Activated T-cell treated with anti-CD3 and anti-CD28 coated beads, Interleukin-2, amount 50 U/mL, for 24 hours (primary cell): ENCODE measurements at regions not wholly inside any gene's neighbourhood (a gene's known extent, or its start where the extent isn't known, plus 50 kb on each side); places are given as distances from the start of the nearest gene placed in this dataset.
A peak's percentile ranks its signal among the peaks of the same experiment; 100 is the strongest.

Experiments used
- DNase-seq: peaks from one replicate; pipeline ENCODE4 v3.0.0-alpha.2; 2020
- H3K27ac Mint-ChIP-seq: 2 replicates; pipeline ENCODE4 v1.8.0; 2020; ENCODE audit warnings: mild to moderate bottlenecking, mixed read lengths
- H3K27me3 Mint-ChIP-seq: 2 replicates; pipeline ENCODE4 v1.8.0; 2020; ENCODE audit warnings: mixed read lengths
- H3K36me3 Mint-ChIP-seq: 2 replicates; pipeline ENCODE4 v1.8.0; 2020; ENCODE audit warnings: low read depth, mixed read lengths
- H3K4me1 Mint-ChIP-seq: 2 replicates; pipeline ENCODE4 v1.8.0; 2020; ENCODE audit warnings: low read depth, mixed read lengths
- H3K4me3 Mint-ChIP-seq: 2 replicates; pipeline ENCODE4 v1.8.0; 2020; ENCODE audit warnings: mild to moderate bottlenecking, moderate library complexity, mixed read lengths
- H3K9me3 Mint-ChIP-seq: 2 replicates; pipeline ENCODE4 v1.8.0; 2020; ENCODE audit warnings: mixed read lengths

- Mint-ChIP-seq H3K4me1 (no peaks in the 10 kb centered on the region), H3K4me3 (no peak overlapping the region), H3K9me3 (no peaks in the 10 kb centered on the region), H3K36me3 (no peaks in the 10 kb centered on the region), H3K27me3 (no peaks in the 10 kb centered on the region), H3K27ac (no peak overlapping the region)
- DNase-seq = no peak
Observed at GRCh38 chr12:11568762-11569478, 80.6 kb upstream of the ETV6 start.

DNA sequence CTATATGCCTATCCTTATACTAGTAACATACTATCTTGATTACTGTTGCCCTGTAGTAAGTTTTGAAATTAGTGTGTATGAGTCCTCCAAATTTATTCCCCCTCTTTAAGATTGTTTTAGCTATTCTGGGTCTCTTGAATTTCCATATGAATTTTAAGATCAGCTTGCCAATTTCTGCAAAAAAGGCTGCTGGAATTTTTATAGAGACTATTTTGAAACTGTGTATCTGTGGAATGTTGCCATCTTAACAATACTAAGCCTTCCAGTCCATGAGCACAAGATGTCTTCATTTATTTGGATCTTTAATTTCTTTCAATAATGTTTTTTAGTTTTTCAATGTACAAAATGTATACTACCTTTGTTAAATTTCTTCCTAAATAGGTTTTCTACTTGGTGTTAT is 79.8 kb upstream of the ETV6 start:
- Mint-ChIP-seq H3K4me3 (no peak overlapping the region), H3K9me3 (no peaks in the 10 kb centered on the region), H3K27ac (no peak overlapping the region), H3K4me1 (no peaks in the 10 kb centered on the region), H3K27me3 (no peaks in the 10 kb centered on the region), H3K36me3 (no peaks in the 10 kb centered on the region)
- DNase-seq = no peak

GRCh38 chr12:11573880-11574279 is 75.6 kb upstream of the ETV6 start:
- Mint-ChIP-seq H3K4me3 (no peak overlapping the region), H3K4me1 (peaks cover 14% of the 10 kb centered on the region), H3K27me3 (no peaks in the 10 kb centered on the region), H3K27ac (no peak overlapping the region), H3K36me3 (no peaks in the 10 kb centered on the region), H3K9me3 (no peaks in the 10 kb centered on the region)
- no peak for DNase-seq

DNA sequence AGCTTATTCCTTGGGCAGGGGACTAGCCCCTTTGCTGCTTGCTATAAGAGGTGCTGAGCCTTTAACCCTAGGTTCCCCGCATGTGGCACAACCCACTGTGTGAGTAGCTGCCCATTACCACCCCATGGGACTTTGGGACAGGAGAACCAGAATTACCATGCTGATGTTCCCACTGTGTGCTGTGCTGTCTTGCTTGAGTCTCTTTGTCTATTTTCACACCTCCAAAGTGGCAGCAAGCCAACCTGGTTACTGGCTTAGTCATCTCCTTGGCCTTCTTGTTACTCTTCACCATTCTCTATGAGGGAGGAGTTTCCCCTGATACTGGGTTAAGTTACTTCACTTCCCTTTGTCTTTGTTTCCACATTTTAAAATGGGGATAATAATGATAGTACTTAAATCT is 73.4 kb upstream of the ETV6 start:
- Mint-ChIP-seq H3K9me3 (no peaks in the 10 kb centered on the region), H3K4me1 (peaks cover 17% of the 10 kb centered on the region), H3K4me3 (no peak overlapping the region), H3K27ac (no peak overlapping the region), H3K27me3 (no peaks in the 10 kb centered on the region), H3K36me3 (no peaks in the 10 kb centered on the region)
- no peak for DNase-seq

GRCh38 chr12:11577658-11578260 is 71.7 kb upstream of the ETV6 start:
- no peak overlapping the region for H3K27ac Mint-ChIP-seq
- H3K36me3 Mint-ChIP-seq = no peaks in the 10 kb centered on the region
- no peak overlapping the region for H3K4me3 Mint-ChIP-seq
- peaks cover 2% of the 10 kb centered on the region for H3K27me3 Mint-ChIP-seq
- H3K4me1 Mint-ChIP-seq = peaks cover 19% of the 10 kb centered on the region
- no peak for DNase-seq
- H3K9me3 Mint-ChIP-seq = no peaks in the 10 kb centered on the region

GRCh38 chr12:11578461-11578993 is 70.9 kb upstream of the ETV6 start:
- Mint-ChIP-seq H3K9me3 (no peaks in the 10 kb centered on the region), H3K27me3 (peaks cover 2% of the 10 kb centered on the region), H3K4me1 (peaks cover 19% of the 10 kb centered on the region), H3K4me3 (no peak overlapping the region), H3K36me3 (no peaks in the 10 kb centered on the region), H3K27ac (peak overlapping the region; percentile 87)
- DNase-seq = no peak

DNA sequence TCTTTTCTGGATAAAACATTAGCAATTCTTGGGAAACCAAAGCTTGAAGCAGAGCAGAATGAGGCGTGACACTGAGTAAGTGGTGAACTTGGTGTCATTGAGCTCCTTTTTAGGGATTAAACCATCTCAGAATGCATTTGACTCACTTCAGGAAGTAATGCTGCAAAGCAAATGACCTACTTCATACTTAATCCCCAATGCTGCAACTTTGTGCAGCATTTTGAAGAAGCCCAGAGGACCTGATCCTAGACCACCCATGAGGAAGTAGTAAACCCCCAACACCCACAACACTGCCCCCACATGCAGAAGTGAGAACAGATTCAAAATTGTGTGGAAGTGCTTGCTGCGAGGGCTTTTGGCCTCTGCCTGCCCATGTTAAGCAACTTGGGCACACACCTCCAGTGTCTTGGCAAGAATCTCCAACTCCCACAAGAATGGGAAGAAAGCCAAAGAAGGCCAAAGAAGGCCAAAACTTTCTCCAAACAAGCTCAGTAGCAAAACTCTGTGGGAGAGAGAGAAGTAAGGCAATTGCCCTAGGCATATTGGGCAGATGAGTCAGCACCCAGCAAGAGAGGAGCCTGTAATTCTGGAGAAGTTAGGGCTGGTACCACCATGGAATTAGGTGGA is 69.2 kb upstream of the ETV6 start:
- H3K9me3 Mint-ChIP-seq = no peaks in the 10 kb centered on the region
- H3K4me3 Mint-ChIP-seq = no peak overlapping the region
- H3K27ac Mint-ChIP-seq = no peak overlapping the region
- H3K27me3 Mint-ChIP-seq = peaks cover 2% of the 10 kb centered on the region
- peaks cover 19% of the 10 kb centered on the region for H3K4me1 Mint-ChIP-seq
- no peaks in the 10 kb centered on the region for H3K36me3 Mint-ChIP-seq
- no peak for DNase-seq

DNA sequence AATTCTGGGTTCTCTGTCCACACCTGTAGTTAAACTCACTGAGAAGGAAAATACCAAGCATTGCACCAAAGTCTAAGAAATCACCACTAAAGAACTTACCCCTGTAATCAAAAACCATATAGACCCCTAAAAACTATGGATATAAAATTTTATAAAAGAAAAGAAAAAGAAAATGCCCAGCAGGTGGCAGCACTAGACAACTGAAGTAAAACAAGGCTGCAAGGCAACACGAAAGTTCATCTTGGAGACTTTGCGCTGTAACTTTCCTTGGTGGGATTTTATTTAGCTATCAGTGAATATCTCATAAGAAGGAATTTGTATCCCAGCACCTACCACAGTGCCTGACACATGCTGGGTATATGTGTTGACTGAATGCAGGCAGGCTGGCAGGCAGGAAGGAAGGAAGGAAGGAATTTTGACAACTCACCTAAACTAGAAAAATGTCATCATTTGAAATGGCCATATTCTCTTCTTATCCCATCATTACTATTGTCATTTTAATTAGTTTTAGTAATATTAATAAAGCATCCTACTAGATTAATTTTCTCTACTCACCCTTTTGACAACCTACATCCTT is 68.2 kb upstream of the ETV6 start:
- Mint-ChIP-seq H3K4me1 (peaks cover 14% of the 10 kb centered on the region), H3K27me3 (peaks cover 2% of the 10 kb centered on the region), H3K4me3 (no peak overlapping the region), H3K27ac (no peak overlapping the region), H3K36me3 (no peaks in the 10 kb centered on the region), H3K9me3 (no peaks in the 10 kb centered on the region)
- peak; percentile 58 for DNase-seq

GRCh38 chr12:11584221-11584855 is 65.1 kb upstream of the ETV6 start:
- Mint-ChIP-seq H3K36me3 (no peaks in the 10 kb centered on the region), H3K4me3 (no peak overlapping the region), H3K27me3 (peaks cover 2% of the 10 kb centered on the region), H3K27ac (no peak overlapping the region), H3K4me1 (peaks cover 4% of the 10 kb centered on the region), H3K9me3 (no peaks in the 10 kb centered on the region)
- no peak for DNase-seq

GRCh38 chr12:11592484-11592883 is 57.0 kb upstream of the ETV6 start:
- no peaks in the 10 kb centered on the region for H3K9me3 Mint-ChIP-seq
- no peaks in the 10 kb centered on the region for H3K36me3 Mint-ChIP-seq
- DNase-seq = no peak
- no peak overlapping the region for H3K27ac Mint-ChIP-seq
- H3K27me3 Mint-ChIP-seq = no peaks in the 10 kb centered on the region
- no peaks in the 10 kb centered on the region for H3K4me1 Mint-ChIP-seq
- no peak overlapping the region for H3K4me3 Mint-ChIP-seq

DNA sequence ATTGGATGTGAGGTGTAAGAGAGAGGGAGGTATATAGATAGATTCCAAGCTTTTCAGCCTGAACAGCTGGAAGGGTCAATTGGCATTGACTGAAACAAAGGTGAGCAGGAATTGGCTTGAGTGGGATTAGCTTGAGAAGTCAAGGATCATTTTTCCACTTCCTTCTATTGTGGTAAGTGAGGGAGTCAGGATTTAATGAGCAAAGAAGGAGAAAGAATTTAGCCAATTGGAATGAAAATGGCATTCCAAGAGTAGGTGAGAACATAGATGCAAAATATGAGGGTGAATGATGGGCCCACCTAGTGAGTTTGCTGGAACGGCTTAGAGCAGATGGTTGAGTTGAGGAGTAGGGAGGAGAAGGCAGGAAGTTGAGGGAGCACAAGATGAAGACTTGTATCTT is 56.5 kb upstream of the ETV6 start:
- Mint-ChIP-seq H3K9me3 (no peaks in the 10 kb centered on the region), H3K27ac (no peak overlapping the region), H3K4me3 (no peak overlapping the region), H3K36me3 (no peaks in the 10 kb centered on the region), H3K4me1 (no peaks in the 10 kb centered on the region), H3K27me3 (no peaks in the 10 kb centered on the region)
- no peak for DNase-seq

DNA sequence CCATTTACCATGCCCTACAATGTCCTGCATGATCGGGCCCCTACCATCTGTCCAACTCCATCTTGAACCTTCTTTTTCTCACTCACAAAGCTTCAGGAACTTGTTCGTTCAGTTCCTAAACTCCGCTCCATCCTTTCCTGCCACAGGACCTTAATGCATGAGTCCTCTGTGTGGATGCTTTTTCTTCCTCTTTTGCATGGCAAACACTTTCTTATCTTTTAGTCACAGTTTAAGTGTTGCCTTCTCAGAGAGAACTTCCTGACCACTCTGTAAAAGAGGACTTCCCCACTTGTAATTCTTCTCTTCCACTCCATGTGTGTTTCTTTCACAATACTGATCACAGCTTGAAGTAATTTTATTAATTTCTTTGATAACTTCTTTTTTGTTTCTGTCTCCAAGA is 54.4 kb upstream of the ETV6 start:
- no peak overlapping the region for H3K4me3 Mint-ChIP-seq
- no peak overlapping the region for H3K27ac Mint-ChIP-seq
- DNase-seq = no peak
- no peaks in the 10 kb centered on the region for H3K36me3 Mint-ChIP-seq
- no peaks in the 10 kb centered on the region for H3K4me1 Mint-ChIP-seq
- no peaks in the 10 kb centered on the region for H3K9me3 Mint-ChIP-seq
- no peaks in the 10 kb centered on the region for H3K27me3 Mint-ChIP-seq

DNA sequence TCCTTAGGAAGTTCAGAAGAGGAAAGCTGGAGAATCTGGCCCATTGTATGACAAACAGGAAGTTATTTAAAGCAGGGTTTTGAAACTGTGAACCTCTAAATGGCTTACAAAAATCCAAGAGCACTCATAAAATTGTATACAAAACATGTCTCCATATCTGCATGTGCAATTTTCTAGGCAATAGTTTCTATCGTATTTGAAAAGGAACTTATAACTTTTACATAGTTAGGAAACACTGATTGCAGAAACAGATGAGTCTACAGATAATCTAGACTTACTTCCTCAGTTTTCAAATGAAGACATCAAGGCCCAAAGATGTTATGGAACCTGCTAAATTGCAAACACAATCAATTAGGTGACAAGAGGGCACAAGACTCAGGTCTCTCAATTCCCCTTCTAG is 53.3 kb upstream of the ETV6 start:
- H3K36me3 Mint-ChIP-seq = no peaks in the 10 kb centered on the region
- H3K27ac Mint-ChIP-seq = no peak overlapping the region
- no peaks in the 10 kb centered on the region for H3K27me3 Mint-ChIP-seq
- H3K4me1 Mint-ChIP-seq = peaks cover 5% of the 10 kb centered on the region
- no peak for DNase-seq
- H3K4me3 Mint-ChIP-seq = no peak overlapping the region
- H3K9me3 Mint-ChIP-seq = no peaks in the 10 kb centered on the region

DNA sequence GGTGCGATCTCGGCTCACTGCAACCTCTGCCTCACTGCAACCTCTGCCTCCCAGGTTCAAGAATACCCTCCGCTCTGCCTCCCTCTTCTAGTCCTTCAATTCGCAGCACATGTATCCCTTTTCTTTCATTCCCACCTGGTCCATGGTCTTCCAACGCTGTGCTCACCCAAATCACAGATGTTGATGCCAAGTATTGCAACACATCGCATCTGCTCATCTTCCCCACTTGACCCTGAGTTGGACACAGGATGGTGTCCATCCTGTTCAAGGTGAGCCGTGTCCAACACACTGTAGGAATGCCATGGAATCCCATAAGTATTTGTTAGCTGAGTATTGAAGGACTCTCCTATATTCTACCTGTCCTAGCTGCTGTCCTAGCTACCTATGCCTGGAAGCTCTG is 50.6 kb upstream of the ETV6 start:
- Mint-ChIP-seq H3K27me3 (no peaks in the 10 kb centered on the region), H3K27ac (no peak overlapping the region), H3K9me3 (no peaks in the 10 kb centered on the region), H3K4me3 (no peak overlapping the region), H3K4me1 (peaks cover 12% of the 10 kb centered on the region), H3K36me3 (no peaks in the 10 kb centered on the region)
- DNase-seq = no peak
